Hematopoietic multipotent progenitor cell treated with erythropoietin and hydrocortisone succinate and interleukin-3 and kit ligand, for 8 days (in vitro differentiated cells): ENCODE measurements at regions not wholly inside any gene's neighbourhood (a gene's known extent, or its start where the extent isn't known, plus 50 kb on each side); places are given as distances from the start of the nearest gene placed in this dataset.

Experiments used
- DNase-seq: peaks from one replicate; pipeline ENCODE4 v3.0.0-alpha.2; 2015

- DNase-seq = no peak
These were observed 295.0 kb downstream of the CDCA7 start for GRCh38 chr2:173649527-173650219.

GRCh38 chr2:173651891-173652290 is 297.2 kb downstream of the CDCA7 start:
- DNase-seq = no peak

- no peak for DNase-seq
These were observed 297.6 kb downstream of the CDCA7 start for GRCh38 chr2:173652311-173652710.

- DNase-seq = no peak
These were observed 298.2 kb downstream of the CDCA7 start for GRCh38 chr2:173652767-173653431.

GRCh38 chr2:173653432-173653805 is 298.7 kb downstream of the CDCA7 start:
- no peak for DNase-seq

DNA sequence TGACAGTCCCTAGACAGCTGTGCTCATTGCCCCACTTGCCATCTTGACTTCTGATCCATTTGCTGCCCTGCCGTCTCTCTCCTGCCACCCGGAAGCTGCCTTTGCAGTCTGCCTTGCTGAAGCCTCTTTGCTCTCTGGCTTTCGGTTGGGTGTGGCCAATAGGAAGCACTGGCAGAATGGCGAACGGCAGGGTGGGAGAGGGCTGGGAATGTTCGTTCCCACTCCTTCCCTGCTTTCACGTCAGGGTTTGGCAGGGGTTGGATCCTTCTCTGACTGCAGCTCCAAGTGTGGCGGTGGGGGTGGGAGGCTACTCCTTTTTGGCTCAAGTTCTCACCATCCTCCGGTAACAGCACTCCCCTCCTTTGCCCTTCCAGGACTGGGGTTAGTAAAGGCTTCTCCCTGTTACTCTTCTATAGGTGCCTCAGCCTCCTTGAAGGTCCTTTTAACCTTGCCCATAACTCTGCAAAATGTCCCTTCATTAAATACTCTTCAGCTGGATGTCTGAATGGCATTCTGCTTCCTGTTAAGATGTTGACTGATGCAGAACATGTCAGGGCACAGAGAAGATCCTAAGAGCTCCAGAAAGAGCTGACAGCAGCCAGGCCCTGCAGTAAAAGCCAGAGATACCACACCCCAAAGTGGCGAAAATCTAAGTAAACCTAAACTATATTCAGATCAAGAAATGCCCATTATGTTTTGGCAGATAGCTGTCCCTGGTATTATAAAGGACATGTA is 299.7 kb downstream of the CDCA7 start:
- no peak for DNase-seq

DNA sequence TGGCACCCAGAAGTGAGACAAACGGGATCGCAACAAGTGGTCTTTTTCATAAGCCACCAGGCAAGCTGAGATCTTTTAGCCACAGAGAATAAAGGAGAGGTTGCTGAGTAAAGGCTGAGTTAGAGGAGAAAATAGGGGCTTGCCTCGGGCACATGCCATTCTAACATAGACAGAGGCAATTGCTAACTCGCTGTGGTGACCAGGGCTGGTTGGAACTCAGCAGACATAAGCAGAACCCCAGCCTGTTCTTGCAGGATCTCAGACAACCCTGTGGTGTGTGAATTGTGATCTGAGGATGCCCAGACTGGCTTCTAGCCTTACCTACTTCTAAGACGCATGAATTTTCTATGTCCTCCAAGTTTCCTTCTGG is 300.2 kb downstream of the CDCA7 start:
- no peak for DNase-seq

- no peak for DNase-seq
These were observed 301.4 kb downstream of the CDCA7 start for GRCh38 chr2:173656086-173656485.

GRCh38 chr2:173657996-173658717 is 303.5 kb downstream of the CDCA7 start:
- DNase-seq = no peak

DNA sequence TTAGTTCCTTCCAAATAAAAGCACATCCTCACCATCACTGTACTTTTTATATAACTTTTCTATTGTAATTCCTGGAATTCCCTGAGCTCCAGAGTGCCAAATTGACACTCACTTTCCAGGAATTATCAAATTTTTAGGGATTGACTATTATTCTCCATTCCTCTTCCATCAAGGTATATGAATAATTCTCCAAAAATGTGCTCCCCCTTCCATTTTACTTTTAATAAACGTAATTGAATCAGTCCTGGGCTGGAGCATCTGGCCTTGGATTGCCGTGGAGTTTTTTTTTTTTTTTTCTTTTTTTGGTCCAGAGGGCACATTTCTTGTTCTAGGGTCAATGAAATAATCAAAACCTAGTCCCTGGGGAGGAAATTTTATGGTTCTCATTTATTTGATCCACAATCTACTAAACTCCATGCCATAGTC is 304.3 kb downstream of the CDCA7 start:
- DNase-seq = no peak

DNA sequence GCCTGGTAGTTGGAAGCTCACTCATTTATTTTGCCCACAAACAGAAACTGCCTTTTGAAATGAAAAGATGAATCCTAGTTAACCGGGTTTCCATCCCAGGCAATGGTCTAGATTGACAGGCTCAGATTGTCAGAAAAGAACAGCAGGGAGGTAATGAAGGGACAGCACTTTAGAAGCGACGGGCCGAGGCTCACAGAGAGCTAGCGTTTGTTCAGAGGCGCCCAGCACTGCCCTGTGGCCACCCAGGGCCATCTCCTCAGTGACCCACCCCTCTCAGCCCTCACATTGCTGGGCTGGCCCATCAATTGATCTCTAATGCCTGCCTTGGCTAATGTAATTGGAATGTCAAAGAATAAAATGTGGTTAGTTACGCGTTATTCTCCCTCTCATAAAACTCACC is 304.8 kb downstream of the CDCA7 start:
- DNase-seq = no peak

DNA sequence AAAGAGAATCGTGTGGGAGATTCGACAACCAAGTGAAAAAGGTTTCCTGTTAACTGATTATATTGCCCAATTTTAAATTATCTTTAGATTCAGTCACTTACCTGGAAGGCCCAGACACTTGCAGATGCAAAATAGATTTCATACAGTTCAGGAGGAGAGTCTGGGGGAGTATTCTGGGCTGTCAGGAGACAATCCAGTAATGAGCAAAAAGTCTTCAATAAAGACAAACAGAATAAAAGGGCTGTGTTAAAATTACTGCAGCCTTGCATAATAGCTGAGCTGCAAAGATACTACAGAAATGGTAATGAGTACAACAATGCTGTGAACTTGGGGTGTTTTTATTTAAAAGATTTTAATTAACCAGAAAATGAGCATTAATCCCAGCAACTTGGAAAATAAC is 303.6 kb downstream of the SP3 start:
- no peak for DNase-seq

- DNase-seq = no peak
These were observed 301.8 kb downstream of the SP3 start for GRCh38 chr2:173663353-173663752.

GRCh38 chr2:173663835-173664512 is 301.2 kb downstream of the SP3 start:
- DNase-seq = no peak

DNA sequence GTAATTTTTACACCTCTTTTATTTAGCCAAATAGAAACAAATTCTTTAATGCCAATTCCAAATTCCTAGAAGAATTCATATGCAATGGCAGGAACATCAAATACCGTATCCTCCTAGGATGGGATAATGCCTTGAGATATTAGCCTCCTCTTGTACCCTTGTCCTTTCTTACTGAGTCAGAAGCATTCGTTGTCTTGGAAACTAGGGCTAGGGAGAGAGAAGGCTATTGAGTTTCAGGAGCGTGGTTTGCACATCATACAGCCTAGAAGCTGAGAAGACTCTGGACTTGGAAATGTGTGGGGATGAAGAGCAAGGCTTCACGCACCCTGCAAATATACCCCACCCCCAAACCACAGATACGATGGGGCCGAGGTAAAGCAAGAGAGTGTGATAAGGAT is 300.7 kb downstream of the SP3 start:
- DNase-seq = no peak

DNA sequence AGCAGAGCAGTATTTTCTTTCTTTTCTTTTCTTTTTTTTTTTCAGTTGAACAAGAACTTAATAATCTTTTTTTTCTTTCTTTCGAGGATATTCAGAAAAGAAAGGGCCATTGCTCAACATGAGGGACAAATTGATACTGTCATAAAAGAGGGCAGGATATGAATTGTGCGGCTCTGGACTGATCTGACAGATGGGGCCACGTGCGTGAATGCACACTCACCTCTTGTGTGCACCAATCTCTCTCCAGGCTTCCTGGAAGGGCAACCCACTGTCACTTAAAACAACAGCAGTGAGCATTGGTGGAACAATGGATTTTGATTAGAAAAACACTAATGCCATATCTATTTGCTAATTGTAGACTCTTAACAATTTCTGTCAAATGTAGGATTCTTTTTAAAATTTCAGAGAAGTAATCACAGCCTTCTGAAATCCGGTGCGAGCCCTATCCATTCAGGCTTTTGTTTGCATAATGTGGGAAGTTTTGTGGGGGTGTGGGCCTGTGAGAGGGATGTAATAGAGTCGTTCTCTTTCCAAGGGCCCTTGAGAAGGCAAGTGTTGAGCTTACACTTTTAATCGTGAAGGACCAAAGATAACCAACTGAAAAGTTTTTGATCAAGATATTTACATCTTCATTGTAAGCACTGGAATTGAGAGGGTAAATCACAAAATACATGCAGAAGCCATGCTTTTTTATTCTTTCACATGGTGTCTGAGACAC is 298.8 kb downstream of the SP3 start:
- no peak for DNase-seq

DNA sequence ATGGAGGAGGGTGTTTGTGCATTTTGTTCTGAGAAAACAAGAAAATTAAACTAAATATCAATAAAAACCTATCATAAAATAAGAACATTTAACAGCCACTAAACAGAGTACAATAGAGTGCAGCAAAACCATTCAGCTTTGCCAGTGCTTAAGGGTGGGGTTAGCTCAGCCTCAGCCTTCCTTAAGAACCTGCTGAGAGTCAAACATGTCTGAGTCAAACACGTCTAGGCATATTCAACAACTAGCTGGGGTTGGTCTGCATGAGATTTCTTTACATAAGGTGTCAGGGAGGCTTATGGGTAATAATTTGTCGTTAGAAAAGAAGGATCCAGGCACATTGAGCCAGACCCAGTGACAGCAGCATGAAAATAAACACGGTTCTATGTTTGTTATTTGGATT is 298.2 kb downstream of the SP3 start:
- no peak for DNase-seq

DNA sequence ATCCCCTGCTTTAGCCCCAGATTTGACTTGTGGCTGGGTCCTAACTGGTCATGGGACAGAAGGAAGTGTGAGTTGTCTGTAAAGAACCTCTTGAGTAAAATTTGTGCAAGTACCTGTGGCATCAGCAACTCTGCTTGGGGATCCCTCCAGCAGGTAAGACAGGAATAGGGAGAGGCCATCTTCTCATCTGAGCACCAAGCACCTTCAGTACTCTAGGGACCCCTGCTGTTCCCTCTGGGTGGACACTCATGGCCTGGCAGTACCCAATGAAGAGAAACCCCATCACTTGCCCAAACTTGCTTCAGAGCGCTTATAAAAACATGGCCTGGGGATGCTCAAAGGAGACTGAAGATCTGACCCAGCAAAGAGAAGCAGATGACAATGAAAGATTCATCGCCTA is 297.8 kb downstream of the SP3 start:
- no peak for DNase-seq

- DNase-seq = no peak
These were observed 295.8 kb downstream of the SP3 start for GRCh38 chr2:173669271-173669853.

GRCh38 chr2:173669888-173670287 is 295.3 kb downstream of the SP3 start:
- DNase-seq = no peak

GRCh38 chr2:173672573-173673340 is 292.4 kb downstream of the SP3 start:
- no peak for DNase-seq
